Psoas muscle (tissue), 7 donors: ENCODE measurements at regions not wholly inside any gene's neighbourhood (a gene's known extent, or its start where the extent isn't known, plus 50 kb on each side); places are given as distances from the start of the nearest gene placed in this dataset.
"Not testable (repeated sequence)": the region's sequence is repeated elsewhere in the genome, so short reads cannot be mapped to it uniquely, and the experiment has no call there.

Experiments
- ATAC-seq, 4 donors: fragments of 200-7000 bp; cut with Tn5 transposase; one replicate each; pipeline ENCODE4 v1.9.1; 2020; ENCODE audit warnings: moderate library complexity in 3 of 4, mild to moderate bottlenecking in 2 of 4
- DNase-seq, 2 donors: peaks; one replicate each; pipeline ENCODE4 v3.0.0-alpha.2; 2020
- H3K27ac ChIP-seq: fragments of 200-600 bp; one replicate; pipeline ENCODE4 v1.8.0; 2022
- H3K27me3 ChIP-seq, 3 donors: fragments of 200-600 bp in 1 of 3; one replicate each; pipeline versions ENCODE4 v1.6.1 to v1.8.0; 2013 to 2022; ENCODE audit warnings: low read length in 2 of 3, mild to moderate bottlenecking in 2 of 3, moderate library complexity in 1 of 3; ENCODE audit not compliant: insufficient read depth in 3 of 3
- H3K36me3 ChIP-seq, 2 donors: fragments of 200-600 bp in 1 of 2; one replicate each; pipeline versions ENCODE4 v1.6.1 to v1.8.0; 2013 to 2022; ENCODE audit warnings: low read depth in 1 of 2, mild to moderate bottlenecking in 1 of 2, moderate library complexity in 1 of 2; ENCODE audit not compliant: insufficient read depth in 1 of 2
- H3K4me1 ChIP-seq: fragments of 200-600 bp; one replicate; pipeline ENCODE4 v1.8.0; 2022
- H3K4me3 ChIP-seq: fragments of 200-600 bp; one replicate; pipeline ENCODE4 v1.8.0; 2022; ENCODE audit warnings: mild to moderate bottlenecking
- H3K9me3 ChIP-seq: fragments of 200-600 bp; one replicate; pipeline ENCODE4 v1.8.0; 2022
- WGBS, 3 donors: extraction: QIAGEN DNeasy Blood & Tissue Kit; methylation state at CpG; one replicate each; pipeline versions ENCODE4 v1.1.6 to v1.1.7; 2013; 5-methylcytosine and 5-hydroxymethylcytosine counted together
- intact Hi-C, 2 donors: fragments of 100-400 bp; cut with DNase I; formaldehyde crosslinking; loops; one replicate each; pipeline versions ENCODE4 v1.11.0 to v1.14.2; 2022
- TF ChIP-seq, protein P1 (sequence below): fragments of 200-600 bp; IDR thresholded peaks from one replicate; pipeline ENCODE4 v1.8.0; 2022; ENCODE audit warnings: antibody characterized with exemption
- donor health status: healthy with polysubstance abuse.
- donor health status: DM: no; HTN: no; CAD: no; lungs with moderate emphysema.
- donor health status: Bipolar disorder and iron deficiency.
- donor health status: healthy.
- donor health status: DM: yes; HTN: yes; CAD: no.
- donor health status: DM: no; HTN: no; CAD: no.
- donor health status: DM: yes; HTN: yes; CAD: no.

DNA sequence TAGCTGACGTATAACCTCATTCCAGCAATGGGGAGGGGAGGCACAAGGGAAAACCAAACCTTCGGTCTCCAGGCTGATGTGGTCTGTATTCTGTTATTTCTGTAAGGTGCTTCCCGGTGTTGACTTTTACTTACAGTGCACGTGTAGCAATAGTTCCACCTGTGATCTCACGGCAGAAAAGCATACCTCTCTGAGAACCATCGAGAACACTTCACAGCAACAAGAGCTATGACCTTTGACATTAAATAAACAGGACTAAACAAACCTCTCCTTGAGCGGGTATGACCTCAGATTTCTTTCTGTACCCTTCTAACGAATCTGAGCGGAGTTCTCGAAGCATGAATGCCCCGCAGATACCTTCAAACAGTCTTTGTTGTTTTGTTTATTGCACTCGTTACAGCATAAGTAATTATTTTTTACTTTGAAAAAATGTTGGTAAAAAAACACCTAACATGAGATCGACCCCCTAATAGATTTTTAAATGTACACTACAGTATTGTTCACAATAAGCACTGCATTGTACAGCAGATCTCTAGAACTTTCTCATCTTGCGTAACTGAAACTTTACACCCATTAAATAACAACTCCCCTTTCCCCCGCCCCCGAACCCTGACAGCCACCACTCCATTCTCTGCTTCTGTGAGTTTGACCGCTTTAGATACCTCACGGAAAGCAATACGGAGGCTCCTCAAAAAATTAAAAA, 282.3 kb downstream of the GATA3 start:
- intact Hi-C loops, result no loop called here
- Histone ChIP-seq H3K27ac (no peak overlapping the region), H3K9me3 (no peaks in the 10 kb centered on the region), H3K4me3 (no peak overlapping the region), H3K4me1 (no peaks in the 10 kb centered on the region), H3K36me3 (no peaks in the 10 kb centered on the region), H3K27me3 (peaks cover 0 to 9% (median 5%) of the 10 kb centered on the region in 3 donors)
- TF ChIP-seq, protein P1, sequence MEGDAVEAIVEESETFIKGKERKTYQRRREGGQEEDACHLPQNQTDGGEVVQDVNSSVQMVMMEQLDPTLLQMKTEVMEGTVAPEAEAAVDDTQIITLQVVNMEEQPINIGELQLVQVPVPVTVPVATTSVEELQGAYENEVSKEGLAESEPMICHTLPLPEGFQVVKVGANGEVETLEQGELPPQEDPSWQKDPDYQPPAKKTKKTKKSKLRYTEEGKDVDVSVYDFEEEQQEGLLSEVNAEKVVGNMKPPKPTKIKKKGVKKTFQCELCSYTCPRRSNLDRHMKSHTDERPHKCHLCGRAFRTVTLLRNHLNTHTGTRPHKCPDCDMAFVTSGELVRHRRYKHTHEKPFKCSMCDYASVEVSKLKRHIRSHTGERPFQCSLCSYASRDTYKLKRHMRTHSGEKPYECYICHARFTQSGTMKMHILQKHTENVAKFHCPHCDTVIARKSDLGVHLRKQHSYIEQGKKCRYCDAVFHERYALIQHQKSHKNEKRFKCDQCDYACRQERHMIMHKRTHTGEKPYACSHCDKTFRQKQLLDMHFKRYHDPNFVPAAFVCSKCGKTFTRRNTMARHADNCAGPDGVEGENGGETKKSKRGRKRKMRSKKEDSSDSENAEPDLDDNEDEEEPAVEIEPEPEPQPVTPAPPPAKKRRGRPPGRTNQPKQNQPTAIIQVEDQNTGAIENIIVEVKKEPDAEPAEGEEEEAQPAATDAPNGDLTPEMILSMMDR, result no peak
- ATAC-seq (no peak), DNase-seq (no peak)
- WGBS, 3 donors, result 50 to 63% (median 59%) methylated on average over 19 of the region's 19 CpGs

DNA sequence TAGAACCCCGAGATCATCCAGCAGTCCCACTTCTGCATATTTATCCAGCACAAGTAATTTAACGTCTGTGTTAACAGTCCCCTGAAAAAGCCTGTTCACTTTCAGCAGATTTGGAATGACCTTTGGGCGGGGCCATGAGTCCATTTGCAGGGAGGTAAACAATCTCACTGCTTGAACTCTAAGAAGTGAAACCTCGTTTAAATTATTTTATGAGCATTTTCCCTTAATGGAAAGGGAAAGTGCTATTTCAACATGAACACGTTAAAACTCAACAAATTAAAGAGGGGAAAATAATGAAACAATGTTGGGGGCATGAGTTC, 282.8 kb downstream of the GATA3 start:
- DNase-seq (no peak), ATAC-seq (no peak)
- TF ChIP-seq, protein P1, result no peak
- intact Hi-C loops, result no loop called here
- no peaks in the 10 kb centered on the region for H3K4me1 ChIP-seq
- H3K4me3 ChIP-seq, result no peak overlapping the region
- H3K9me3 ChIP-seq, result no peaks in the 10 kb centered on the region
- H3K36me3 ChIP-seq, result no peaks in the 10 kb centered on the region
- WGBS, 3 donors, result 47 to 64% (median 60%) methylated on average over 5 of the region's 5 CpGs
- no peak overlapping the region for H3K27ac ChIP-seq
- H3K27me3 ChIP-seq, result peaks cover 0 to 6% (median 5%) of the 10 kb centered on the region in 3 donors

DNA sequence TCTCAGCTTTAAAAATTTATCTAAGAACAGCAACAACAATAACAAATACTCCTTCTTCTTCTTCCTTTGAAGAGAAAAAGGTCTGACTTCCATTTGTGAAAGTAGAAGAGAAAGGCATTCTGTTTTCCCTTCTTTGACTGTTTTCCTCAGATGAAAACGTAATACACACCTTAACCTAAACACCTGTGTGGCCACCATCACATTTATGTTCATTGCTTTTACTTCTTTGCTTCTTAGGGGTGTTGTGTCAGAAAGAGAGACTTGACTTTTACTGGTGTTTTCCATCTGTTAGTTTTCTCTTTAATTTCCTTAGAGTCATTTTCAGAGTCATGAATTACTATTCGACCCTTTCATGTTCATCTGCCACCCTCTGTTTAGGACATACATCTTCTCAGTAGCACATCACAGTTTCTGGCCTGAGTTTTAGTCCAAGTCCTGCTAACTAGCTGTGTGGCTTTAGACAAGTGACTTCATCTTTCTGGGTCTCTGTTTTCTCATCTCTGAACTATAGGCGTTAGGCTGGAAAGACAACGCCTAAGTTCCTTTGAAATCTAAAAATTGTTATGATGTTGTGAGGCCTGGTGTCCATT, 283.8 kb downstream of the GATA3 start:
- Histone ChIP-seq H3K27ac (no peak overlapping the region), H3K36me3 (no peaks in the 10 kb centered on the region), H3K27me3 (peaks cover 0 to 3% (median 0%) of the 10 kb centered on the region in 3 donors), H3K9me3 (no peaks in the 10 kb centered on the region), H3K4me1 (no peaks in the 10 kb centered on the region), H3K4me3 (no peak overlapping the region)
- ATAC-seq (no peak), DNase-seq (no peak)
- intact Hi-C loops, result no loop called here
- WGBS, 3 donors, result 85 to 88% (median 88%) methylated on average over 4 of the region's 4 CpGs
- TF ChIP-seq, protein P1, result no peak

DNA sequence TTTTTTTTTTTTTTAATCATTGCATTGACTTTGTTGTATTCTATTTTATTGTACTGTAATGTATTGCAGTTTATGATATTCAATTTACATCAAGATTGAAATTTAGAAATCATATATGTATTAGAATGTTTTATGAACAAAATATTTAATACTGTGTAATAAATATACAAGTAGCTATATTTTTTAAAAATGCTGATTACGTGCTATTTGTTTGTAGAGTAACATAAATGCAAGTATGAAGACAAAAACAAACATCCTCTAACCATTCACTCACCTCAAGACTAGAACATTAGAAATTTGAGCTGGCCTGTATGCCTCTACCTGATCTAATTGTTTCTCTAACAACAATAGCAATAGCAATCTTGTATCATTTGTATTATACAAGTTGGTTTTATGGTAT, 290.3 kb downstream of the GATA3 start:
- ATAC-seq, result no peak
- Histone ChIP-seq H3K27me3 (no peaks in the 10 kb centered on the region), H3K27ac (no peak overlapping the region), H3K4me3 (no peak overlapping the region), H3K36me3 (no peaks in the 10 kb centered on the region), H3K4me1 (no peaks in the 10 kb centered on the region), H3K9me3 (no peaks in the 10 kb centered on the region)
- TF ChIP-seq, protein P1, result no peak
- 45 to 87% (median 80%) methylated on average over 1 of the region's 1 CpG for WGBS, 3 donors
- DNase-seq, result no peak
- intact Hi-C loops, result no loop called here

DNA sequence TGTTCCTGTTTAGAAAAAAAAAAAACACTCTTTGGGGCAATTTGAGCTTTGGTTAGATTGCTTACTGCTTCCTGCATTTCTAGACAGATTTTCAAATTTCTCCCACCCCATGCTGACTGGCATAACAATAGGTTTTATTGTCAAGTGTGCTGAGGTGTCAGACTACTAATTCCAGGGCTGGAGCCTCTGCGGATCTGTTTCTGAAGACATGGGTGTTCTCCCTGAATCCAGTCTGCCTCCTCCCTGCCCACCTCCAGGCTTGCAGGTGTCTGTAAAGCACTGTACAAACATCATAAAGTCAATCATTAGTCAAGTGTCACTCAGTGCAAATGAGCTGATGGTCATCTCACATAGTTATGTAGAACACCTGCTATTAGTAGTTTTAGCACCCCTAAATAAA, 292.4 kb downstream of the GATA3 start:
- ATAC-seq (no peak), DNase-seq (no peak)
- Histone ChIP-seq H3K27ac (no peak overlapping the region), H3K9me3 (no peaks in the 10 kb centered on the region), H3K4me3 (no peak overlapping the region), H3K27me3 (no peaks in the 10 kb centered on the region), H3K36me3 (no peaks in the 10 kb centered on the region), H3K4me1 (no peaks in the 10 kb centered on the region)
- intact Hi-C loops, result no loop called here
- TF ChIP-seq, protein P1, result no peak
- WGBS, 3 donors, result 24 to 34% (median 30%) methylated on average over 1 of the region's 1 CpG

DNA sequence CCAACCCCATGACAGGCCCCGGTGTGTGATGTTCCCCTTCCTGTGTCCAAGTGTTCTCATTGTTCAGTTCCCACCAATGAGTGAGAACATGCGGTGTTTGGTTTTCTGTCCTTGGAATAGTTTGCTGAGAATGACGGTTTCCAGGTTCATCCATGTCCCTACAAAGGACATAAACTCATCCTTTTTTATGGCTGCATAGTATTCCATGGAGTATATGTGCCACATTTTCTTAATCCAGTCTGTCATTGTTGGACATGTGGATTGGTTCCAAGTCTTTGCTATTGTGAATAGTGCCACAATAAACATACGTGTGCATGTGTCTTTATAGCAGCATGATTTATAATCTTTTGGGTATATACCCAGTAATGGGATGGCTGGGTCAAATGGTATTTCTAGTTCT, 293.1 kb downstream of the GATA3 start:
- intact Hi-C loops, DNase-seq, H3K4me1 ChIP-seq, H3K9me3 ChIP-seq, H3K4me3 ChIP-seq, H3K27ac ChIP-seq, ATAC-seq, H3K27me3 ChIP-seq, H3K36me3 ChIP-seq: not testable (repeated sequence)
- WGBS, 3 donors, result 88 to 96% (median 92%) methylated on average over 4 of the region's 4 CpGs
